AG09319 (cell line): ENCODE measurements at regions not wholly inside any gene's neighbourhood (a gene's known extent, or its start where the extent isn't known, plus 50 kb on each side); places are given as distances from the start of the nearest gene placed in this dataset.
A peak's percentile ranks its signal among the peaks of the same experiment; 100 is the strongest.

ENCODE experiments used
- DNase-seq: peaks from one replicate; pipeline ENCODE4 v3.0.0-alpha.2; 2010; ENCODE audit warnings: low read depth; ENCODE audit errors: extremely low read depth
- CTCF ChIP-seq: IDR thresholded peaks from 2 replicates; pipeline ENCODE4 v1.5.1; 2011; ENCODE audit warnings: low read depth, mild to moderate bottlenecking, inconsistent platforms, low read length, moderate library complexity

GRCh38 chr7:82629583-82629982 is 186.0 kb upstream of the CACNA2D1 start:
- no peak for TF ChIP-seq CTCF
- no peak for DNase-seq

- no peak for DNase-seq
- TF ChIP-seq CTCF: no peak
Observed at GRCh38 chr7:82625377-82625776, 181.8 kb upstream of the CACNA2D1 start.

GRCh38 chr7:82624965-82625364 is 181.4 kb upstream of the CACNA2D1 start:
- no peak for DNase-seq
- TF ChIP-seq CTCF: no peak

GRCh38 chr7:82624337-82624736 is 180.8 kb upstream of the CACNA2D1 start:
- peak; percentile 67 for DNase-seq
- no peak for TF ChIP-seq CTCF

- TF ChIP-seq CTCF: no peak
- DNase-seq: no peak
Observed at GRCh38 chr7:82623812-82624211, 180.2 kb upstream of the CACNA2D1 start.

- no peak for TF ChIP-seq CTCF
- DNase-seq: no peak
Observed at GRCh38 chr7:82617156-82617555, 173.6 kb upstream of the CACNA2D1 start.

GRCh38 chr7:82616059-82616728 is 172.6 kb upstream of the CACNA2D1 start:
- no peak for DNase-seq

More at GRCh38 chr7:82616059-82616728, 172.6 kb upstream of the CACNA2D1 start:
- TF ChIP-seq CTCF: no peak
